WTC11 (cell line): ENCODE measurements at regions not wholly inside any gene's neighbourhood (a gene's known extent, or its start where the extent isn't known, plus 50 kb on each side); places are given as distances from the start of the nearest gene placed in this dataset.
A peak's percentile ranks its signal among the peaks of the same experiment; 100 is the strongest.

ENCODE experiments used
- ATAC-seq: fragments of 200-7000 bp; cut with Tn5 transposase; 2 replicates; pipeline ENCODE4 v1.10.0; 2021; ENCODE audit warnings: mild to moderate bottlenecking, moderate library complexity
- CTCF ChIA-PET: fragments of 300-600 bp; sonication (Branson Sonifier 250); formaldehyde crosslinking; loops from one replicate; lab custom pipeline; 2021; ENCODE audit warnings: antibody characterized with exemption; lab: Charles Lee
- POLR2A ChIA-PET: fragments of 350-600 bp; sonication (Branson Sonifier 250); formaldehyde crosslinking; loops from one replicate; lab custom pipeline; 2021; ENCODE audit warnings: antibody characterized with exemption; lab: Charles Lee
- DNase-seq: peaks from one replicate; pipeline ENCODE4 v3.0.0; 2021; ENCODE audit warnings: low spot score
- H3K27ac Mint-ChIP-seq: 2 replicates; pipeline ENCODE4 v1.8.0; 2021; ENCODE audit warnings: mixed read lengths
- H3K27me3 Mint-ChIP-seq: 2 replicates; pipeline ENCODE4 v1.8.0; 2021; ENCODE audit warnings: low read depth, mild to moderate bottlenecking, moderate library complexity, mixed read lengths
- H3K36me3 Mint-ChIP-seq: 2 replicates; pipeline ENCODE4 v1.8.0; 2021; ENCODE audit warnings: mixed read lengths
- H3K4me1 Mint-ChIP-seq: 2 replicates; pipeline ENCODE4 v1.8.0; 2022; ENCODE audit warnings: mixed read lengths
- H3K4me3 Mint-ChIP-seq: 2 replicates; pipeline ENCODE4 v1.8.0; 2021; ENCODE audit warnings: mild to moderate bottlenecking, moderate library complexity, mixed read lengths
- H3K9me3 Mint-ChIP-seq: 2 replicates; pipeline ENCODE4 v1.8.0; 2021; ENCODE audit warnings: mixed read lengths
- CBFB ChIP-seq: sonication (generic); formaldehyde crosslinking; IDR thresholded peaks from 2 replicates; pipeline ENCODE4 v1.8.1; 2022; ENCODE audit warnings: mild to moderate bottlenecking, low read depth, missing genetic modification reagents
- CREM ChIP-seq: sonication (generic); formaldehyde crosslinking; IDR thresholded peaks from 2 replicates; pipeline ENCODE4 v1.8.1; 2022; ENCODE audit warnings: mild to moderate bottlenecking, missing genetic modification reagents, moderate library complexity
- ELF4 ChIP-seq: sonication (generic); formaldehyde crosslinking; IDR thresholded peaks from 2 replicates; pipeline ENCODE4 v1.8.1; 2022; ENCODE audit warnings: low read depth, mild to moderate bottlenecking, moderate library complexity, missing genetic modification reagents
- EMX1 ChIP-seq: fragments of 250-450 bp; sonication (Bioruptor Pico); IDR thresholded peaks from 2 replicates; pipeline ENCODE4 v1.8.0; 2021; ENCODE audit warnings: mild to moderate bottlenecking
- ESRRA ChIP-seq: sonication (generic); formaldehyde crosslinking; IDR thresholded peaks from 2 replicates; pipeline ENCODE4 v1.8.1; 2022; ENCODE audit warnings: mild to moderate bottlenecking, missing genetic modification reagents, borderline replicate concordance
- FOXP4 ChIP-seq: sonication (generic); formaldehyde crosslinking; IDR thresholded peaks from 2 replicates; pipeline ENCODE4 v1.8.0; 2022; ENCODE audit warnings: mild to moderate bottlenecking, missing genetic modification reagents
- GTF2I ChIP-seq: fragments of 250-450 bp; sonication (Bioruptor Pico); conservative IDR thresholded peaks from 2 replicates; pipeline ENCODE4 v1.4.0; 2021; ENCODE audit warnings: mild to moderate bottlenecking
- HMGXB4 ChIP-seq: sonication (generic); formaldehyde crosslinking; IDR thresholded peaks from 2 replicates; pipeline ENCODE4 v1.8.1; 2023; ENCODE audit warnings: mild to moderate bottlenecking, moderate library complexity, missing genetic modification reagents
- JUN ChIP-seq: sonication (generic); formaldehyde crosslinking; IDR thresholded peaks from 2 replicates; pipeline ENCODE4 v1.8.0; 2023; ENCODE audit warnings: mild to moderate bottlenecking, missing genetic modification reagents
- NFATC4 ChIP-seq: fragments of 250-450 bp; sonication (Bioruptor Pico); IDR thresholded peaks from 2 replicates; pipeline ENCODE4 v1.9.0; 2021; ENCODE audit warnings: mild to moderate bottlenecking
- OVOL2 ChIP-seq: fragments of 250-450 bp; sonication (Bioruptor Pico); IDR thresholded peaks from 2 replicates; pipeline ENCODE4 v1.9.0; 2021; ENCODE audit warnings: mild to moderate bottlenecking, borderline replicate concordance
- PRDM15 ChIP-seq: sonication (generic); formaldehyde crosslinking; IDR thresholded peaks from 2 replicates; pipeline ENCODE4 v1.8.0; 2022; ENCODE audit warnings: missing genetic modification reagents
- SMAD3 ChIP-seq: sonication (generic); formaldehyde crosslinking; IDR thresholded peaks from 2 replicates; pipeline ENCODE4 v1.8.0; 2022; ENCODE audit warnings: missing genetic modification reagents, mild to moderate bottlenecking, borderline replicate concordance
- ZNF219 ChIP-seq: sonication (generic); formaldehyde crosslinking; IDR thresholded peaks from 2 replicates; pipeline ENCODE4 v1.8.0; 2023; ENCODE audit warnings: missing genetic modification reagents, mild to moderate bottlenecking, borderline replicate concordance
- ZNF263 ChIP-seq: sonication (generic); formaldehyde crosslinking; IDR thresholded peaks from 2 replicates; pipeline ENCODE4 v1.8.1; 2022; ENCODE audit warnings: low read depth, mild to moderate bottlenecking, moderate library complexity, missing genetic modification reagents
- ZNF671 ChIP-seq: fragments of 250-450 bp; sonication (Bioruptor Pico); IDR thresholded peaks from 2 replicates; pipeline ENCODE4 v1.8.0; 2021; ENCODE audit warnings: mild to moderate bottlenecking
- ZSCAN18 ChIP-seq: fragments of 250-450 bp; sonication (Bioruptor Pico); IDR thresholded peaks from 2 replicates; pipeline ENCODE4 v2.1.2; 2022; ENCODE audit warnings: mild to moderate bottlenecking, moderate library complexity
- TF ChIP-seq, protein P1 (sequence below): sonication (generic); formaldehyde crosslinking; IDR thresholded peaks from 2 replicates; pipeline ENCODE4 v1.8.0; 2023; ENCODE audit warnings: mild to moderate bottlenecking, missing genetic modification reagents
- TF ChIP-seq, protein P2 (sequence below): sonication (generic); formaldehyde crosslinking; IDR thresholded peaks from 2 replicates; pipeline ENCODE4 v1.8.1; 2022; ENCODE audit warnings: mild to moderate bottlenecking, missing genetic modification reagents, moderate library complexity, borderline replicate concordance

DNA sequence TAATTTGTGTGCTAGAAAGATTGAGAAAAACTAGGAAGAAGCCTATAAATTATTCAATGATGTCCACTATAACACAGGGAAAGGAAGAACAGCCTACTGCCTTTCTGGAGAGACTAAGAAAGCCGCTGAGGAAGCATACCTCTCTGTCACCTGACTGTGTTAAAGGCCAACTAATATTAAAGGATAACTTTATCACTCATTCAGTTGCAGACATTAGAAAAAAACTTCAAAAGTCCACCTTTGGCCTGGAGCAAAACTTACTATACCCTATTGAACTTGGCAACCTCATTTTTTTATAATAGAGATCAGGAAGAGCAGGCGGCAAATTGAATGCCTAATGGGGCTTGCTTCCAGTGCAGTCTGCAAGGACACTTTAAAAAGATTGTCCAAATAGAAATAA is 309.5 kb upstream of the HSFY2 start:
- no peak for DNase-seq
- TF ChIP-seq NFATC4 (CRISPR knock-in tag) (no peak), ZNF219 (no peak), HMGXB4 (CRISPR knock-in tag) (no peak), ZNF263 (CRISPR knock-in tag) (no peak), OVOL2 (CRISPR knock-in tag) (no peak), GTF2I (CRISPR knock-in tag) (no peak), ESRRA (CRISPR knock-in tag) (no peak), CBFB (CRISPR knock-in tag) (no peak), FOXP4 (CRISPR knock-in tag) (no peak), ELF4 (CRISPR knock-in tag) (no peak), JUN (CRISPR knock-in tag) (no peak)
- TF ChIP-seq, protein P1, sequence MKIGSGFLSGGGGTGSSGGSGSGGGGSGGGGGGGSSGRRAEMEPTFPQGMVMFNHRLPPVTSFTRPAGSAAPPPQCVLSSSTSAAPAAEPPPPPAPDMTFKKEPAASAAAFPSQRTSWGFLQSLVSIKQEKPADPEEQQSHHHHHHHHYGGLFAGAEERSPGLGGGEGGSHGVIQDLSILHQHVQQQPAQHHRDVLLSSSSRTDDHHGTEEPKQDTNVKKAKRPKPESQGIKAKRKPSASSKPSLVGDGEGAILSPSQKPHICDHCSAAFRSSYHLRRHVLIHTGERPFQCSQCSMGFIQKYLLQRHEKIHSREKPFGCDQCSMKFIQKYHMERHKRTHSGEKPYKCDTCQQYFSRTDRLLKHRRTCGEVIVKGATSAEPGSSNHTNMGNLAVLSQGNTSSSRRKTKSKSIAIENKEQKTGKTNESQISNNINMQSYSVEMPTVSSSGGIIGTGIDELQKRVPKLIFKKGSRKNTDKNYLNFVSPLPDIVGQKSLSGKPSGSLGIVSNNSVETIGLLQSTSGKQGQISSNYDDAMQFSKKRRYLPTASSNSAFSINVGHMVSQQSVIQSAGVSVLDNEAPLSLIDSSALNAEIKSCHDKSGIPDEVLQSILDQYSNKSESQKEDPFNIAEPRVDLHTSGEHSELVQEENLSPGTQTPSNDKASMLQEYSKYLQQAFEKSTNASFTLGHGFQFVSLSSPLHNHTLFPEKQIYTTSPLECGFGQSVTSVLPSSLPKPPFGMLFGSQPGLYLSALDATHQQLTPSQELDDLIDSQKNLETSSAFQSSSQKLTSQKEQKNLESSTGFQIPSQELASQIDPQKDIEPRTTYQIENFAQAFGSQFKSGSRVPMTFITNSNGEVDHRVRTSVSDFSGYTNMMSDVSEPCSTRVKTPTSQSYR (CRISPR knock-in tag): no peak
- TF ChIP-seq, protein P2, sequence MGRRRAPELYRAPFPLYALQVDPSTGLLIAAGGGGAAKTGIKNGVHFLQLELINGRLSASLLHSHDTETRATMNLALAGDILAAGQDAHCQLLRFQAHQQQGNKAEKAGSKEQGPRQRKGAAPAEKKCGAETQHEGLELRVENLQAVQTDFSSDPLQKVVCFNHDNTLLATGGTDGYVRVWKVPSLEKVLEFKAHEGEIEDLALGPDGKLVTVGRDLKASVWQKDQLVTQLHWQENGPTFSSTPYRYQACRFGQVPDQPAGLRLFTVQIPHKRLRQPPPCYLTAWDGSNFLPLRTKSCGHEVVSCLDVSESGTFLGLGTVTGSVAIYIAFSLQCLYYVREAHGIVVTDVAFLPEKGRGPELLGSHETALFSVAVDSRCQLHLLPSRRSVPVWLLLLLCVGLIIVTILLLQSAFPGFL (CRISPR knock-in tag): no peak
- Mint-ChIP-seq H3K4me1 (peaks cover 14% of the 10 kb centered on the region; the same call in 1 of the 2 replicates), H3K27ac (no peak overlapping the region), H3K4me3 (no peak overlapping the region), H3K36me3 (no peaks in the 10 kb centered on the region), H3K27me3 (peaks cover 10% of the 10 kb centered on the region), H3K9me3 (no peaks in the 10 kb centered on the region)
- CTCF ChIA-PET: no interaction called here
- ATAC-seq: no peak
- POLR2A ChIA-PET: no interaction called here

- peak; percentile 33 for ATAC-seq
- Mint-ChIP-seq H3K4me1 (peaks cover 16% of the 10 kb centered on the region), H3K9me3 (no peaks in the 10 kb centered on the region), H3K4me3 (peak overlapping the region; percentile 74), H3K27me3 (peaks cover 7% of the 10 kb centered on the region), H3K36me3 (no peaks in the 10 kb centered on the region), H3K27ac (no peak overlapping the region)
- ChIA-PET CTCF (interaction anchor here (1.0 to 1.2 kb wide), 2 partner anchors 35 to 217 kb away, joined by 4 to 5 read pairs; no protein-coding TSS in a partner anchor), POLR2A (interaction anchor here (1.0 to 2.9 kb wide), 2 partner anchors 34 to 132 kb away, joined by 3 to 13 read pairs; no protein-coding TSS in a partner anchor)
- DNase-seq: peak; percentile 54
- TF ChIP-seq EMX1 (CRISPR knock-in tag) (no peak), PRDM15 (0 out of 2 replicates have a peak, but pooled peaks have one; percentile 15), CREM (CRISPR knock-in tag) (no peak), ZSCAN18 (CRISPR knock-in tag) (no peak), SMAD3 (CRISPR knock-in tag) (no peak), ELF4 (CRISPR knock-in tag) (no peak), ZNF671 (CRISPR knock-in tag) (no peak)
- TF ChIP-seq, protein P1 (CRISPR knock-in tag): no peak
Measured at GRCh38 chrY:19077698-19078113, 304.2 kb upstream of the HSFY2 start.
